ENCODE measurements at regions not wholly inside any gene's neighbourhood (a gene's known extent, or its start where the extent isn't known, plus 50 kb on each side); places are given as distances from the start of the nearest gene placed in this dataset.

DNA sequence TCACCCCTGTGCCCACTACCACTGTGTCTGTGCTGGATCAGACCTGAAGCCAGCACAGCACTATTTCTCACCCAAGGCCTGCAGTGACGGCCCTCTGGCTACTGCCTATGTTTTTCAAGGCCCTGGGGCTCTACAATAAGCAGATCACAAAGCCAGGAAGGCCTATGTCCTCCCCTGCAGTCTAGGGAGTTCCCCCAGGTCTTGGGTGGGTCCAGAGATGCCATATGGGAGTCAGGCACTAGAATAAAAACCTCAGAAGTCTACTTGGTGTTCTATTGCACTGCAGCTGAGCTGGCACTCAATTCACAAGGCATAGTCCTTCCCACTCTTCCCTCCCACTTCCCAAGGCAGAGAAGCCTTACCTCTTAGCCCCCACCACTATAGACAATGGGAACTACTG is 107.1 kb downstream of the FBXO4 start:
- no peak for TF ChIP-seq POLR2A (IDR thresholded peaks at IDR 0.05)
- TF ChIP-seq, protein P1, sequence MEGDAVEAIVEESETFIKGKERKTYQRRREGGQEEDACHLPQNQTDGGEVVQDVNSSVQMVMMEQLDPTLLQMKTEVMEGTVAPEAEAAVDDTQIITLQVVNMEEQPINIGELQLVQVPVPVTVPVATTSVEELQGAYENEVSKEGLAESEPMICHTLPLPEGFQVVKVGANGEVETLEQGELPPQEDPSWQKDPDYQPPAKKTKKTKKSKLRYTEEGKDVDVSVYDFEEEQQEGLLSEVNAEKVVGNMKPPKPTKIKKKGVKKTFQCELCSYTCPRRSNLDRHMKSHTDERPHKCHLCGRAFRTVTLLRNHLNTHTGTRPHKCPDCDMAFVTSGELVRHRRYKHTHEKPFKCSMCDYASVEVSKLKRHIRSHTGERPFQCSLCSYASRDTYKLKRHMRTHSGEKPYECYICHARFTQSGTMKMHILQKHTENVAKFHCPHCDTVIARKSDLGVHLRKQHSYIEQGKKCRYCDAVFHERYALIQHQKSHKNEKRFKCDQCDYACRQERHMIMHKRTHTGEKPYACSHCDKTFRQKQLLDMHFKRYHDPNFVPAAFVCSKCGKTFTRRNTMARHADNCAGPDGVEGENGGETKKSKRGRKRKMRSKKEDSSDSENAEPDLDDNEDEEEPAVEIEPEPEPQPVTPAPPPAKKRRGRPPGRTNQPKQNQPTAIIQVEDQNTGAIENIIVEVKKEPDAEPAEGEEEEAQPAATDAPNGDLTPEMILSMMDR (IDR thresholded peaks at IDR 0.05), result no peak
